Fibroblast of pulmonary artery (primary cell): ENCODE measurements at regions not wholly inside any gene's neighbourhood (a gene's known extent, or its start where the extent isn't known, plus 50 kb on each side); places are given as distances from the start of the nearest gene placed in this dataset.
A peak's percentile ranks its signal among the peaks of the same experiment; 100 is the strongest.
"Not testable (repeated sequence)": the region's sequence is repeated elsewhere in the genome, so short reads cannot be mapped to it uniquely, and the experiment has no call there.

ENCODE experiments used
- DNase-seq: peaks from one replicate; pipeline ENCODE4 v3.0.0-alpha.2; 2010; ENCODE audit warnings: low read depth
- H3K4me3 ChIP-seq: replicated peaks from 2 replicates; pipeline ENCODE4 v1.5.1; 2011; ENCODE audit warnings: low read depth, mild to moderate bottlenecking, control low read depth, low read length, moderate library complexity
- TF ChIP-seq, protein P1 (sequence below): IDR thresholded peaks from 2 replicates; pipeline ENCODE4 v1.5.1; 2011; ENCODE audit warnings: mild to moderate bottlenecking, control low read depth, low read length, inconsistent platforms; ENCODE audit errors: missing control alignments

DNA sequence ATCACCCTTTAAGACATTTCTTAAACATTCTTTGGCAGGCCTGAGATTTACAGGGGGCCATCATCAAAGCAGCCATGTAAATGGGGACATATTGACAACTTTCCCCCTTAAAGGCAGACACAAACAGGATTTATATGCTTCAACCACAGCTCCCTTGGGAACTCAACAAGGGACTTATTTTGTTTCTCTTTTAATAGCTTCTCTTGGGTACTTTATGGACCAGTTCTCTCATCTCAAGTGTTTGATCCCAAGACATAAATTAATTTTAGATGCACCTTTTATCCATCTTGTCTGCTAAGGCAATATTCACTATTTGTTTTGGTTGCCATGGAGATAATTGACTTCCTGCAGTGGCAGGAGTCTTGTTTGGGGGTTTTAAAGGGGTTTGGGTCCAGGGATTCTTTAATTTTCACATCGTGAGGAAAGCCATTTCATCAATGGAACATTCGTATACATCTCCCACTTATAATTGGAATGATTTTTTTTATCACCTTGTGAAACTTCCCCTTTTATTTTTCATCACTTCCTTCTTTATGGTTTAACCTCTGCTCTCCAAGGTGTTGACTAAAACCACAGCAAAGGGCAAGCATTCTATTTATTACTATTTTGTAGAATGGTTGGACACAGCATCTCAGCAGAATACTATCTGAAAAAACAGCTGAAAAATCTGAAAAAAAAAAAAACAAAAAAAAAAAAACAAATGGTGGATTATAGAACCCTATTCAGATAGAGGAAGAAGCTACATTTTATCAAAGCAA lies 726.0 kb downstream of the DIAPH3 start:
- TF ChIP-seq, protein P1, sequence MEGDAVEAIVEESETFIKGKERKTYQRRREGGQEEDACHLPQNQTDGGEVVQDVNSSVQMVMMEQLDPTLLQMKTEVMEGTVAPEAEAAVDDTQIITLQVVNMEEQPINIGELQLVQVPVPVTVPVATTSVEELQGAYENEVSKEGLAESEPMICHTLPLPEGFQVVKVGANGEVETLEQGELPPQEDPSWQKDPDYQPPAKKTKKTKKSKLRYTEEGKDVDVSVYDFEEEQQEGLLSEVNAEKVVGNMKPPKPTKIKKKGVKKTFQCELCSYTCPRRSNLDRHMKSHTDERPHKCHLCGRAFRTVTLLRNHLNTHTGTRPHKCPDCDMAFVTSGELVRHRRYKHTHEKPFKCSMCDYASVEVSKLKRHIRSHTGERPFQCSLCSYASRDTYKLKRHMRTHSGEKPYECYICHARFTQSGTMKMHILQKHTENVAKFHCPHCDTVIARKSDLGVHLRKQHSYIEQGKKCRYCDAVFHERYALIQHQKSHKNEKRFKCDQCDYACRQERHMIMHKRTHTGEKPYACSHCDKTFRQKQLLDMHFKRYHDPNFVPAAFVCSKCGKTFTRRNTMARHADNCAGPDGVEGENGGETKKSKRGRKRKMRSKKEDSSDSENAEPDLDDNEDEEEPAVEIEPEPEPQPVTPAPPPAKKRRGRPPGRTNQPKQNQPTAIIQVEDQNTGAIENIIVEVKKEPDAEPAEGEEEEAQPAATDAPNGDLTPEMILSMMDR, result no peak
- peak; percentile 32 for DNase-seq
- H3K4me3 ChIP-seq, result no peak overlapping the region

DNA sequence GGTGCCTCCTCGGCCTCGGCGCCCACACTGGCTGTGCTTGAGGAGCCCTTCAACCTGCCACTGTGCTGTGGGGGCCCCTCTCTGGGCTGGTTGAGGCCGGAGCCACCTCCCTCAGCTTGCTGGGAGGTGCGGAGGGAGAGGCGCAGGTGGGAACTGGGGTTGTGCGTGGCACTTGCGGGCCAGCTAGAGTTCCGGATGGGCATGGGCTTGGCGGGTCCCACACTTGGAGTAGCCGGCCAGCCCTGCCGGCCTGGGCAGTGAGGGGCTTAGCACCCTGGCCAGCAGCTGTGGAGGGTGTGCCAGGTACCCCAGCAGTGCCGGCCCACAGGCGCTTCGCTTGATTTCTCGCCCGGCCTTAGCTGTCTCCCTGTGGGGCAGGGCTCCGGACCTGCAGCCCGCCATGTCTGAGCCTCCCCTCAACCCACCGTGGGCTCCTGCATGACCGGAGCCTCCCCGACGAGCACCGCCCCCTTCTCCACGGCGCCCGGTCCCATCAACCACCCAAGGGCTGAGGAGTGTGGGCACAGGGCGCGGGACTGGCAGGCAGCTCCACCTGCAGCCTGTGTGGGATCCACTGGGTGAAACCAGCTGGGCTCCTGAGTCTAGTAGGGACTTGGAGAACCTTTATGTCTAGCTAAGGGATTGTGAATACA lies 723.8 kb downstream of the DIAPH3 start:
- no peak for DNase-seq
- H3K4me3 ChIP-seq, result no peak overlapping the region
- TF ChIP-seq, protein P1, result no peak

DNA sequence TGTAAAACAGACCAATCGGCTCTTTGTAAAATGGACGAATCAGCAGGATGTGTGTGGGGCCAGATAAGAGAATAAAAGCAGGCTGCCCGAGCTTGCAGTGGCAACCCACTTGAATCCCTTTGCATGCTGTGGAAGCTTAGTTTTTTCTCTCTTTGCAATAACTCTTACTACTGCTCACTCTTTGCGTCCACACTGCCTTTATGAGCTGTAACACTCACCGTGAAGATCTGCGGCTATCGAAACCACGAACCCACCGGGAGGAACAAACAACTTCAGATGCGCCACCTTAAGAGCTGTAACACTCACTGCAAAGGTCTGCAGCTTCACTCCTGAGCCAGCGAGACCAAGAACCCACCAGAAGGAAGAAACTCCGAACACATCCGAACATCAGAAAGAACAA lies 722.7 kb downstream of the DIAPH3 start:
- H3K4me3 ChIP-seq, DNase-seq: not testable (repeated sequence)

DNA sequence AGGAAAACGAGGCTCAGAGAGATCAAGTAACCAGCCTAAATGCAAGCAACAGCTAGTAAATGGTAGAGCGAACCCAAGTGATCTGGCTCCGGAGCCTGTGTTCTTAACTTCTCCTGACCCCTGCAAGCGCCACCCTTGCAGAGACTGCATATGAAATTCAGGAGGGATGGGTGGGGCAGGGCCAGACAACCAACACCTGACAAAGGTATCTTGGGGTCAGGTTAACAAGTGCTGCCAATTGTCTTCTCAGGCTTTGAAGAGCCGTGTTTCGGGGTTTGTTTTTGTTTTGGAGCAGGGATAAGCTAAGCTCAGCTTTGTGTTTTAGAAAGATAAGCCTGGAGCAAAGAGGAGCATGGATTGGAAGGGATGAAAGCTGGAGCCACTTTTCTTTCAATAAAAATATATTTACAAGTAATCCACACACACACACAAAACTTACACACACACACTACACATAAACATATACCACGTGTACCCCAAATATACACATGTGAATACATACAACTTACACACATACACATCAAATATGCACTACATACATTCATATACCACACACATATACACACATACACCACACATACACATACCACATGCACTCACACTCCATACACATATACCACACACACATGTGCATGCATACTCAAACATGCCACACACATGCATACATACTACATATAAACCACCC lies 722.0 kb downstream of the DIAPH3 start:
- DNase-seq, result no peak
- no peak overlapping the region for H3K4me3 ChIP-seq
- TF ChIP-seq, protein P1, result no peak

DNA sequence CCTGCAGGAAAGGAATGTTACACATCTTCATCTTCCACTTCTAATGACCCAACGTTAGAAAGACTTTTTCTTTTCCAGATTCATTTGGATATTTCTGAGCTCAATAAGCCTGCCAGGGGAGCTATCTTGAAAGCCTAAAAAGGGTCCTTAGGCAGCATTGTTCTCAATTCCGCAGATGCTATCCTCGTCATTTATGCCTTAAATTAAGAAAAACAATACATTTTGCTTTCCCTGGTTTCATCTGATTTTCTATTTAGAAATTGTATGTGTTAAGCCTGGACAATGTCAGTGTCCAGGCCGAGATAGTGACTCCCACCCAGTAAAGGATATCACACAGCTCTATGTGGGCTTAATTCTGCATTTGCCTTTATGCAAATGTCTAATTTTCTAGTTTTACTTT lies 721.3 kb downstream of the DIAPH3 start:
- H3K4me3 ChIP-seq, result no peak overlapping the region
- no peak for DNase-seq
- TF ChIP-seq, protein P1, result no peak

DNA sequence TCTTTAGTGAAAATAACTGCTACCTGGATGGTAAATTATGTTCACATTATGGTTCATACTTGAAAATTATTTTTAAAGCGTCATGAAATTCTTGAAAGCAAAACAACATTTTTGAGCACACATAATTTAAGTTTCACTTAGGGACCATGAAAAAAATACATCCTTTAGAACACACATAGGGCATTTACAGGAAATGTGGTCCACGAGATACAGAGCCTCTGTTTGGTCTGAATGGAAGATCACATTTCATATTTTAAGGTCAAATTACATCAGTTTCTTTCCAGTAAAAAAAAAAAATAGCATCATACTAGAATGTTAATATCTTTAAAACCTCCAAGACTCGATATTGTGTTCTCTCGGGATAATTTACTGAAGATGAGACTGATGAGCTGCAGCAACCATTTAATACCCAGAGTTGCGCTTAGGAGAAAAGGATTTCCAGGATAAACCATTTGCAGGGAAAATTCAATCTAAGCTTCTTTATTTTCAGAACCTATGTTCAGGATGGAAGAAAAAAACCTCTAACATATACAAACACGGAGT lies 720.7 kb downstream of the DIAPH3 start:
- no peak overlapping the region for H3K4me3 ChIP-seq
- peak; percentile 7 for DNase-seq
- TF ChIP-seq, protein P1, result no peak

DNA sequence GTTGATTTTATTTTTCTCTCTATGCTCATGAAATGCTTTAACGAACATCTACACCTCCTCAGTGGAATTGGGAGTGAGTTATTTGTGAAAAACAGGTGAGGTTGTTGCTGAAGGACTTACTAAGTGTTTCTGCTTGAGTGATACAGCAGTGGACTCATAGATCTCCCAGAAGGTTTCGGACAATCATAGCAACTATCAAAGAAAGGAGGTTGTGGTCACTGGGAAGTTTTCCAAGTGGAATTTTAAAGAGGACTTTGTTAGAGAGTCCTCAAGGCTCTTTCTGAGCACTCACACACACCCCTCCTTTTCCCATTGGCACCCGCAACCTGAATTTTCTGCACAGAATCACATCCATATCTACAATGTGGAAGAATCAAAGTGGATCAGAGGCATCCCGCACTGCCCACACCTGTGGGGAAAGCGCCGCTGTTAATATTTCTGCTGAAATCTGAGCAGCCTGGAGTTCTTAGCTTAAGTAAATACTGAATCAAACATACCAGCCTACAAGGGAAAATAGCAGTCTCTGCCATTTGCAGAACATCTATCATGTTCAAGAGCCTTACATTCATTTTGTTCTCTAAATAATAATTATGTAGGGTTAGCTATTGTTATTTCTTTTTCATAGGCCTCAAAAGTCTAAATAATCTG lies 719.4 kb downstream of the DIAPH3 start:
- TF ChIP-seq, protein P1, result no peak
- no peak for DNase-seq
- no peak overlapping the region for H3K4me3 ChIP-seq
